Stimulated activated CD4-positive, alpha-beta T cell treated with anti-CD3 and anti-CD28 coated beads, Interleukin-4, amount 100 ng/mL, for 1 hour (primary cell): ENCODE measurements at regions not wholly inside any gene's neighbourhood (a gene's known extent, or its start where the extent isn't known, plus 50 kb on each side); places are given as distances from the start of the nearest gene placed in this dataset.
"Not testable (repeated sequence)": the region's sequence is repeated elsewhere in the genome, so short reads cannot be mapped to it uniquely, and the experiment has no call there.

Experiments
- DNase-seq: peaks from one replicate; pipeline ENCODE4 v3.0.0-alpha.2; 2020

GRCh38 chr9:71504636-71505035 lies 263.7 kb downstream of the CEMIP2 start:
- DNase-seq, result no peak

GRCh38 chr9:71498691-71499090 lies 269.6 kb downstream of the CEMIP2 start:
- no peak for DNase-seq

- DNase-seq, result no peak
These were observed 277.5 kb downstream of the CEMIP2 start for GRCh38 chr9:71490810-71491209.

GRCh38 chr9:71487061-71487460 lies 281.3 kb downstream of the CEMIP2 start:
- DNase-seq, result no peak

GRCh38 chr9:71485326-71485725 lies 283.0 kb downstream of the CEMIP2 start:
- no peak for DNase-seq

GRCh38 chr9:71483436-71483835 lies 284.9 kb downstream of the CEMIP2 start:
- no peak for DNase-seq

- no peak for DNase-seq
These were observed 288.7 kb downstream of the CEMIP2 start for GRCh38 chr9:71479621-71480020.

- no peak for DNase-seq
These were observed 295.9 kb downstream of the CEMIP2 start for GRCh38 chr9:71472400-71472799.

GRCh38 chr9:71465392-71465791 lies 302.9 kb downstream of the CEMIP2 start:
- no peak for DNase-seq

- DNase-seq, result no peak
These were observed 309.2 kb downstream of the CEMIP2 start for GRCh38 chr9:71459082-71459481.

- DNase-seq, result peak; percentile 22
These were observed 321.6 kb downstream of the CEMIP2 start for GRCh38 chr9:71446473-71447411.

GRCh38 chr9:71446106-71446472 lies 322.2 kb downstream of the CEMIP2 start:
- no peak for DNase-seq

- DNase-seq, result no peak
These were observed 321.5 kb upstream of the TRPM3 start for GRCh38 chr9:71442937-71443336.

- no peak for DNase-seq
These were observed 319.8 kb upstream of the TRPM3 start for GRCh38 chr9:71441266-71441665.

GRCh38 chr9:71431931-71432330 lies 310.5 kb upstream of the TRPM3 start:
- DNase-seq, result no peak

GRCh38 chr9:71407341-71407740 lies 285.9 kb upstream of the TRPM3 start:
- DNase-seq, result not testable (repeated sequence)

GRCh38 chr9:71403106-71403505 lies 281.7 kb upstream of the TRPM3 start:
- no peak for DNase-seq

- no peak for DNase-seq
These were observed 271.6 kb upstream of the TRPM3 start for GRCh38 chr9:71393005-71393404.

GRCh38 chr9:71384343-71384742 lies 262.9 kb upstream of the TRPM3 start:
- no peak for DNase-seq

- DNase-seq, result no peak
These were observed 262.0 kb upstream of the TRPM3 start for GRCh38 chr9:71383308-71383940.

GRCh38 chr9:71368157-71368556 lies 246.7 kb upstream of the TRPM3 start:
- DNase-seq, result no peak

GRCh38 chr9:71364186-71364955 lies 242.9 kb upstream of the TRPM3 start:
- DNase-seq, result no peak

- no peak for DNase-seq
These were observed 242.0 kb upstream of the TRPM3 start for GRCh38 chr9:71363286-71363961.
